IMR-90 (cell line): ENCODE measurements at regions not wholly inside any gene's neighbourhood (a gene's known extent, or its start where the extent isn't known, plus 50 kb on each side); places are given as distances from the start of the nearest gene placed in this dataset.

Experiments
- ATAC-seq: fragments of 200-7000 bp; cut with Tn5 transposase; 2 replicates; pipeline ENCODE4 v1.9.1; 2020; ENCODE audit warnings: low read depth, mild to moderate bottlenecking, moderate library complexity
- BruUV-seq: library from RNA; stranded (reverse); fragments of 400-500 nt; replicated peaks from 2 replicates; lab custom pipeline; 2021; lab: Mats Ljungman, UMichigan
- CTCF ChIA-PET: fragments of 300-600 bp; formaldehyde crosslinking; extraction: SDS; loops from one replicate; lab custom pipeline; 2021; ENCODE audit warnings: antibody characterized with exemption; lab: Yijun Ruan, JAX
- POLR2A ChIA-PET: fragments of 300-600 bp; sonication (Branson Sonifier 250); formaldehyde crosslinking; loops from one replicate; lab custom pipeline; 2022; ENCODE audit warnings: antibody characterized with exemption; ENCODE audit not compliant: unreplicated experiment; lab: Charles Lee
- DNase-seq: peaks from one replicate; pipeline ENCODE4 v3.0.0; 2013
- H2AFZ ChIP-seq: replicated peaks from 2 replicates; pipeline ENCODE3; 2013; ENCODE audit warnings: low read length, mild to moderate bottlenecking; ENCODE audit not compliant: poor library complexity
- H2AK5ac ChIP-seq: 2 replicates; pipeline ENCODE4 v1.6.1; 2013; ENCODE audit warnings: low read depth, low read length, inconsistent platforms
- H2AK9ac ChIP-seq: replicated peaks from 2 replicates; pipeline ENCODE3; 2013; ENCODE audit warnings: mild to moderate bottlenecking, low read depth, low read length, moderate library complexity; ENCODE audit not compliant: poor library complexity
- H2BK120ac ChIP-seq: 2 replicates; pipeline ENCODE4 v1.6.1; 2013; ENCODE audit warnings: low read depth, low read length, inconsistent platforms
- H2BK15ac ChIP-seq: 3 replicates; pipeline ENCODE4 v1.6.1; 2013; ENCODE audit warnings: low read depth, low read length, inconsistent platforms
- H2BK20ac ChIP-seq: 2 replicates; pipeline ENCODE4 v1.6.1; 2013; ENCODE audit warnings: low read depth, mild to moderate bottlenecking, inconsistent platforms, low read length, moderate library complexity
- H2BK5ac ChIP-seq: 2 replicates; pipeline ENCODE4 v1.6.1; 2013; ENCODE audit warnings: mild to moderate bottlenecking, low read depth, low read length, inconsistent platforms; ENCODE audit not compliant: poor library complexity, severe bottlenecking
- H3K14ac ChIP-seq: replicated peaks from 2 replicates; pipeline ENCODE4 v1.6.1; 2013; ENCODE audit warnings: low read depth, low read length, inconsistent platforms
- H3K18ac ChIP-seq: 2 replicates; pipeline ENCODE4 v1.6.1; 2013; ENCODE audit warnings: low read depth, low read length, control low read depth
- H3K23ac ChIP-seq: 2 replicates; pipeline ENCODE4 v1.6.1; 2013; ENCODE audit warnings: low read depth, low read length, inconsistent platforms
- H3K27ac ChIP-seq: 2 replicates; pipeline ENCODE4 v1.5.1; 2013; ENCODE audit warnings: mild to moderate bottlenecking, control low read depth, low read length; ENCODE audit not compliant: insufficient read depth
- H3K27me3 ChIP-seq: 2 replicates; pipeline ENCODE4 v1.6.1; 2013; ENCODE audit warnings: low read length; ENCODE audit not compliant: control insufficient read depth, insufficient read depth
- H3K36me3 ChIP-seq: 2 replicates; pipeline ENCODE4 v1.6.1; 2013; ENCODE audit warnings: low read length, mixed read lengths; ENCODE audit not compliant: control insufficient read depth, insufficient read depth
- H3K4ac ChIP-seq: 2 replicates; pipeline ENCODE4 v1.6.1; 2013; ENCODE audit warnings: low read depth, low read length, inconsistent platforms
- H3K4me1 ChIP-seq: 2 replicates; pipeline ENCODE4 v1.6.1; 2013; ENCODE audit warnings: low read length, mixed read lengths; ENCODE audit not compliant: control insufficient read depth, insufficient read depth
- H3K4me2 ChIP-seq: 2 replicates; pipeline ENCODE4 v1.6.1; 2013; ENCODE audit warnings: low read depth, mild to moderate bottlenecking, control low read depth, low read length, moderate library complexity
- H3K4me3 ChIP-seq: 2 replicates; pipeline ENCODE4 v1.5.1; 2013; ENCODE audit warnings: low read depth, mild to moderate bottlenecking, control low read depth, low read length, moderate library complexity; ENCODE audit not compliant: insufficient read depth
- H3K56ac ChIP-seq: 2 replicates; pipeline ENCODE4 v1.6.1; 2013; ENCODE audit warnings: low read length, inconsistent platforms; ENCODE audit not compliant: insufficient read depth; ENCODE audit errors: extremely low read depth
- H3K79me1 ChIP-seq, 2 experiments: 2 replicates each; pipeline ENCODE4 v1.6.1; 2013; ENCODE audit warnings: low read length in 2 of 2, inconsistent platforms in 1 of 2, low read depth in 1 of 2
- H3K9ac ChIP-seq: 2 replicates; pipeline ENCODE4 v1.6.1; 2013; ENCODE audit warnings: low read depth, low read length, control low read depth
- H3K9me1 ChIP-seq: 2 replicates; pipeline ENCODE4 v1.6.1; 2013; ENCODE audit warnings: low read length, inconsistent platforms; ENCODE audit not compliant: insufficient read depth
- H3K9me3 ChIP-seq: 2 replicates; pipeline ENCODE4 v1.6.1; 2013; ENCODE audit warnings: low read length; ENCODE audit not compliant: control insufficient read depth, insufficient read depth
- H4K20me1 ChIP-seq: 2 replicates; pipeline ENCODE4 v1.6.1; 2013; ENCODE audit warnings: low read length, inconsistent platforms; ENCODE audit not compliant: insufficient read depth
- H4K5ac ChIP-seq: 2 replicates; pipeline ENCODE4 v1.6.1; 2013; ENCODE audit warnings: mild to moderate bottlenecking, low read depth, low read length, control low read depth
- H4K8ac ChIP-seq, 2 experiments: 2 replicates each; pipeline ENCODE4 v1.6.1; 2013; ENCODE audit warnings: low read depth in 2 of 2, low read length in 2 of 2, control low read depth in 1 of 2, inconsistent platforms in 1 of 2
- H4K91ac ChIP-seq: 2 replicates; pipeline ENCODE4 v1.6.1; 2013; ENCODE audit warnings: low read depth, low read length, inconsistent platforms; ENCODE audit not compliant: insufficient read depth
- FOS ChIP-seq: fragments of 150-350 bp; IDR thresholded peaks from 2 replicates; pipeline ENCODE4 v1.6.1; 2016; ENCODE audit warnings: low read depth, low read length
- NFE2L2 ChIP-seq: fragments of 150-350 bp; IDR thresholded peaks from 2 replicates; pipeline ENCODE4 v1.6.1; 2016; ENCODE audit warnings: low read depth, mild to moderate bottlenecking, low read length
- WGBS, 2 experiments: methylation state at CpG; one replicate each; pipeline versions ENCODE4 v1.1.5 to v1.1.7; 2013; ENCODE audit warnings: missing lambda C conversion rate in 2 of 2; ENCODE audit not compliant: insufficient read length in 1 of 2; ENCODE audit errors: extremely low coverage in 2 of 2; 5-methylcytosine and 5-hydroxymethylcytosine counted together
- dilution Hi-C: fragments of 300-500 bp; cut with HindIII; formaldehyde crosslinking; loops from one replicate; pipeline ENCODE4 v1.14.3; 2018; ENCODE audit warnings: low sequenced_read_pairs; ENCODE audit not compliant: unreplicated experiment
- in situ Hi-C: fragments of 300-500 bp; cut with MboI; formaldehyde crosslinking; loops from 3 replicates; pipeline ENCODE4 v1.14.3; 2019; ENCODE audit warnings: low sequenced_read_pairs, inconsistent platforms, mixed read lengths
- intact Hi-C: fragments of 100-400 bp; cut with micrococcal nuclease; formaldehyde crosslinking; loops from 2 replicates; pipeline ENCODE4 v1.10.0; 2022

GRCh38 chr5:161009194-161009593, 157.2 kb upstream of the ATP10B start:
- Histone ChIP-seq H3K18ac (no peak overlapping the region), H2BK120ac (no peak overlapping the region), H2AK9ac (no peak overlapping the region), H3K14ac (no peak overlapping the region), H3K4me3 (no peak overlapping the region), H3K9me1 (no peaks in the 10 kb centered on the region), H3K79me1 (no peaks in the 10 kb centered on the region), H2BK15ac (no peak overlapping the region), H3K23ac (no peak overlapping the region), H3K9ac (no peak overlapping the region), H4K5ac (no peak overlapping the region), H4K8ac (no peak overlapping the region), H3K56ac (no peak overlapping the region), H4K91ac (no peak overlapping the region), H3K36me3 (no peaks in the 10 kb centered on the region), H2BK20ac (no peak overlapping the region), H2BK5ac (no peak overlapping the region), H3K27me3 (no peaks in the 10 kb centered on the region), H4K20me1 (no peaks in the 10 kb centered on the region), H3K27ac (no peak overlapping the region), H3K4ac (no peak overlapping the region), H3K4me1 (no peaks in the 10 kb centered on the region), H3K4me2 (no peak overlapping the region), H3K9me3 (peaks cover 17% of the 10 kb centered on the region), H2AFZ (no peak overlapping the region), H2AK5ac (no peak overlapping the region)
- ChIA-PET CTCF (no interaction called here), POLR2A (no interaction called here)
- TF ChIP-seq FOS (no peak), NFE2L2 (no peak)
- in situ Hi-C loops (no loop called here), dilution Hi-C loops (no loop called here), intact Hi-C loops (no loop called here)
- WGBS, 2 experiments: no CpG with 5 or more reads among the region's 2 CpGs
- no peak for DNase-seq
- BruUV-seq: no TSS peak
- ATAC-seq: no peak
